HG03565 (cell line): ENCODE measurements at regions not wholly inside any gene's neighbourhood (a gene's known extent, or its start where the extent isn't known, plus 50 kb on each side); places are given as distances from the start of the nearest gene placed in this dataset.

ENCODE experiments used
- ATAC-seq: cut with Tn5 transposase; IDR thresholded peaks from one replicate; pipeline ENCODE4 v1.9.1; 2021; ENCODE audit warnings: mild to moderate bottlenecking, moderate library complexity; ENCODE audit not compliant: unreplicated experiment

DNA sequence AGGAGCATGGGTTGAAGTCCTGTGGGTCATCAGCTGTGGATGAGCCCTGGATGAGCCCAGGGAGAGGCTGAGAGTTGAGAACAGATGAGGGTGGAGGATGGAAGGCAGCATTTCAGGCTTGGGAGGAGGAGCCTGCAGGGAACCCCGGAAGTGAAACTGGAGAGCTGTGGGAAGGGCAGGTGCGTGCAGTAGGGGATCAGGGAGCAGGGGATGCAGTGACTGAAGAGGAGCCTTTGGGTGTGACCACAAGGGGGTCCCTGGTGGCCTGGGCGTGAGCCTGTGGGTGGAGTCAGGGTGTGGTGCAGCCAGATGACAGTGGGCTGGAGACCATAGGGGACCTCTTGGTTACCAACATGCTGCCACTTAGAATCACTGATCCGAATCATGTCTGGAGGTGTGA is 115.5 kb downstream of the PAPOLA start:
- no peak for ATAC-seq

- ATAC-seq = no peak
Measured at GRCh38 chr14:96622926-96623325, 120.7 kb downstream of the PAPOLA start.

DNA sequence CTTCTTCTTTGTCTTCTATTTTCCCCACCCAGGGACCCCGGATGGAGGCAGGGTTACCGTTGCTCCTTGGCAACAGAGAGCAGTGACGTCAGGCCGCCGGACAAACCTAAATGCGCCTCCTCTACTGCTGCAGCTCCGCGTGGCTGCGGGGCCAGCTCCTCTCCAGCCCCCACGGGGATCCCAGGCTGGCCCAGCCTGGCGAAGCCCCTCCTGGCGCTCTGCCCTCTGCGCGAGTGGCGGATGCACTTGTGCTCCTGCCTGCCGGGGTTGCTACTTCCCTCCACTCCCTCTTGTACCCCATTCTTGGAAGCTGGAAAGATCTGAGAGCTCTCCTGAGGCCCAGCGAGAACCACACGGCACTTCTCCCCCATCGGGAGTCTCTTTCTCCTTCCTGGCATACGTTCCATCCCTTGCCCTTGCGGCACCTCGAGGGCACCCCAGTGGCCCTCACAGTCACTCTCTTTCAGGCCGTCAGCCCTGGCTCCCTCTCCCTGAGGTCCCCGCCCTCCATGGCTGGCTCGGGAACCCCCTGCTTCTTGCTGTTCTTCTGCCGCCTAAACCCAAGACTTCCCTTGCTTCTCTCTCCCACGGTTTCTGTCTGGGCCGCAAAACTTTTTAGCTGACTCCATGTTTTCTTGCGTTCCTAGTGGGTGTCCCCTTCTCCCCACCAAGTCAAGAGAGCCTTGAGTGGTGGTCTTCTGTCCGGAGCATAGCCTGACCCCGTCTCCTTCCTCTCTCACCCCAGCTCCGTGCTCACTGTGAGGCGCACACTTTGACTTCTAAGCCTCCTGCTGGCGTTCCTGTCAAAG is 121.7 kb downstream of the PAPOLA start:
- ATAC-seq = no peak

GRCh38 chr14:96624661-96625425 is 122.7 kb downstream of the PAPOLA start:
- ATAC-seq = no peak

GRCh38 chr14:96625426-96625985 is 123.3 kb downstream of the PAPOLA start:
- no peak for ATAC-seq

DNA sequence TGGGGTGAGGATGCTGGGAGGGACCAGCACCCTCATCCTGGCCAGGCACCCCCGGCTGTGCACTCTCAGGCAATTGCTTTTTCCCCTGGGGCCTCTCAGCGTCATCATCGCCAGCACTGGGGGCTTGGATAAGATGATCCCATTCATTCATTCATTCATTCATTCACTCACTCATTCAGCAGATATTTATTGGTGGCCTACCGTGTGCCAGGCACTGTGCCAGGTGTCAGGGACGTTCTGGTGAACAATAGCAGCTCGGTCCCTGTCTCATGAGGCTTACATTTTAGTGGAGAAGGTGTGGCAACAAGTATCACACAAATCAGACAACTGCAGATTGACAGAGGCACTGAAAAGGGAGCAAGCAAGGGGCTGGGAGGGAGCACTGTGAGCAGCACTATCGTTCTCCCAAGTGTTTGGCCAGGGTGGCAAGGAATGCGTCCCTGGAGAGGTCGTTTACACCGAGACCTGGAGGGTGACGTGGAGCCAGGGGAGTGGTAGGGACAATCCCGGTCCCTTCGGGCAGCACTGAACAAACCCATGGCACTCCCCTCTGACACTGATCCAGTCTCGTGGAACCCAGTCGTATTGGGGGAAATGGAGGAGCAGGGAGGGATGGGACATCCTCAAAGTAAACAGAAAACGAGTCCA is 124.1 kb downstream of the PAPOLA start:
- ATAC-seq = no peak

DNA sequence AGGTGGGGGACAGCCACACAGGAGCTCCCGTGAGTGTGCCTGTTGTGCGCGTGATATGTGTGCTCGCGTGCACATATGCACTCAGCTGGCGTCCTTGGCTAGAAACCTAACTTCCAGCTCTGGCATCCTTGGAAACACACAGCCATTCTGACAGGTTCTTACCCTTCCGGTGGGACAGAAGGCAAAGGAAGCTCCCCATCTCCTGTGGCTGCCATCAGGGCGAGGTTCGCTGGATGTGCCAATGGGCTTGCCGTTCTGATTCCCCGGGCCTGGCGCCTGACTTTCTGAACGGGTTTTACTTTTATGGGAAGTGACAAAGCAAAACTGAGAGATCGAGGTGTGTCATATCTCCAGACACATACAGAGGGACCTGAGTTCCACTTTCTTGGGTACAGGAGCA is 124.7 kb downstream of the PAPOLA start:
- no peak for ATAC-seq

GRCh38 chr14:96627386-96627785 is 125.2 kb downstream of the PAPOLA start:
- no peak for ATAC-seq

DNA sequence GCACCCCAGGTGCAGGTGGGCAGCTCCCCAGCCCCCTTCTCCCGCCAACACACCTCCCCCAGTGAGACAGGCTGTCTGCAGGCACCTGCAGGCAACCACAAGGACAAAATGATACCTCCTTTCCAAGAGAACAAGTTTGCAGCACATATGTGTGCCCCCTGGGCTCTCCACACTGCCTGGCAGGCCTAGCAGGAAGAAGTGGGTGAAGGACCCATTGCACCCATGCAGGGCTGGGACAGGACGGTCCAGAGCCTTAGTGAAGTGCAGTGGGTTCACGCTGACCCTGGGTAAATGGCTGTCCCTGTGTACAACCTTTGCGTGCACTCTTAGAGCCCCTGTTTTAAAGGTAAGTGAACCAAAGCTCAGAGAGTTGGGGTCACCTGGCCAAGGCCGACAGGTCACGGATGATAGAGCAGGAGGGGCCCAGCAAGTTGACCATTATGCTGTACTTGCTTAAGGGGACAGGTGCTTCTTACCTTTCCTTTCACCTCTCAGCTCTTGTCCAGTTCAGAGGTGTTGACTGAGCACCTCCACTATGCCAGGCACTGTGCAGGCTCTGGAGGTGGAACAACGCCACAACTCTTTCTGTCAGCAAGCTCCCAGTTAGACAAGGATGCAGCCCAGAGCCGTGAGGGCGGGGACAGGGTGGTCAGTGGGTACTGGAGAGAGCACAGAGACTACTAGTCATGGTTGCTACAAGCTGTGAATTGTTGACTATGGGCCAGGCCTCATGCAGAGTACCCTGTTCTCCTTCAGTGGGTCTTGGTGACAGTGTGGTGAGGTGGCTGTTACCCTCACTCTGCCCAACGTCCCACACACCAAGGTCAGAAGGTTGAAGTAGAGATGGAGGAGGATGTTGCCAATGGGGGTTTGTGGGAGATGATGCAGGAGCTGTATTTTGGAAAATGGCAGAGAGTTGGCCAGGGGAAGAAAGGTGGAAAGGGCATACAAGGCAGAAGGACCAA is 125.9 kb downstream of the PAPOLA start:
- ATAC-seq = no peak

GRCh38 chr14:96629082-96629481 is 126.9 kb downstream of the PAPOLA start:
- no peak for ATAC-seq

GRCh38 chr14:96629558-96630222 is 127.5 kb downstream of the PAPOLA start:
- no peak for ATAC-seq

- no peak for ATAC-seq
Measured at GRCh38 chr14:96630281-96630680, 128.1 kb downstream of the PAPOLA start.

GRCh38 chr14:96631030-96631429 is 128.8 kb downstream of the PAPOLA start:
- ATAC-seq = no peak

DNA sequence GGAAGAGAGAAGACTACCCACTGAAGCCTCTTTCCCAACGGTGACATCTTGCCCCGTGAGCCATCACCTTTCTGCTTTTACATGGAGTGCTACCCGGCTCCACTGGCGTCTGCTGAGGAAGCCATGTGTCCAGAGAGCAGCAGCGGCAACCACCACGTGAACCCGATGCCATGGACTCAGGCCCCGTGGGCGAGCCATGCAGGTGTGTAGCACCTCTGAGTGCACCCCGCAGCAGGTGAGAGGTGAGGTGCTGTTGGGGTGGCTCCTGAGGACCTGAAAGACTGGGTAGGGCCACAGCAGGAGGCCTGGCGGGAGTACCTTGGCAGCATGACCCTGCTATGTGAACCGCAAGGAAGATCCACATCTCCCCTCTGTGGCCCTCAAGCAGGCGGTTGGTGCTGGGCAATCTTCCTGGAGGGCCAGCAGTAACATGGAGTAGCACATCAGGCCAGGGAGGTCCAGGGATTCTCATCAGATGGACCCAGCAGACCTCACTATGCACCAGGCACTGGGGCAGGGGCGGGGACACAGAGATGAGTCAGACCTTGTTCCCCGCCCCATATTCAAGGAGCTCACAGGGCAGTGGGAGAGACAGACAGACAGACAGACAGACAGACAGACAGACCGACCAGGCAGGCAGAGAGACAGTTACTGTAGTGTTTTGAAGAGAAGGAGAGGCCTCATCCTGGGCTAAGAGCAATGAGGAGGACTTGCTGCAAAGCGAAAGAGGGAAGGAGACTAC is 129.6 kb downstream of the PAPOLA start:
- ATAC-seq = no peak

DNA sequence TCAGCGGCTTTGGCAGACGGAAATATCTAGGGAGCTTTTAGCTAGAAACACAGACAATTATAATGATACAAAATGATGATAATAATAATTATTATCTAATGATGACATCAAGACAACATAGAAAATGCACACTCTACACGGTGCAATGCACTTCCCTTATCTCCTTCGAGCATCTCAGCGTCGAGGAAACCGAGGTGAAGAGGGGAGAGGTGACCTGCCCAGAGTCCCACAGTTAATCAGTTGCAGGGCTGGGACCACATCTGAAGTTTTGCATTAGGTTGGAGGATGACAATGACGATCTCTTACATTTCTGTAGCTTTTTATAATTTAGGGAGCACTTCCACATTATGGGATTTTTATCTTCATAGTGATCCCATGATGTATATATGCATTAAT is 130.2 kb downstream of the PAPOLA start:
- ATAC-seq = no peak

- ATAC-seq = no peak
Measured at GRCh38 chr14:96633096-96633495, 130.9 kb downstream of the PAPOLA start.

- no peak for ATAC-seq
Measured at GRCh38 chr14:96634481-96634880, 132.3 kb downstream of the PAPOLA start.

DNA sequence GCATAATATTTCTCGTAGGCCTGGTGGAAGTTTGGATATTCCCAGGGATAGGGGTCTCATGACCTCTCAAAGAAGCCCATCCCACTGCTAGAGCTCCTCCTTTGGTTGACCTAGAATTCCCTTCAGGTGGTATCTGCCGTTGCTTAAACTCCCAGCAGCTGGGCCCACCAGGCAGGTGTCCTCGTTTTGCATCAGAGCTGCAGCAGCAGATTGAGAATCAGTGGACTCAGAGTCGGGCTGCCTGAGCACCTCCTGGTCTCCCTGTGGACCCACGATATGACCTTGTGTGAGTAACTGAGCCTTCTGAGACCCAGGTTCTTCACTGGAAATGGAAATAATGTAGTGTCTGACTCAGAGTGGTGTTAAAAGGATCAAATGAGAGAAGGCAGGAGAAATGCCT is 132.7 kb downstream of the PAPOLA start:
- ATAC-seq = no peak

GRCh38 chr14:96635850-96636249 is 133.7 kb downstream of the PAPOLA start:
- ATAC-seq = no peak
